HG03432 (cell line): ENCODE measurements at regions not wholly inside any gene's neighbourhood (a gene's known extent, or its start where the extent isn't known, plus 50 kb on each side); places are given as distances from the start of the nearest gene placed in this dataset.
"Not testable (repeated sequence)": the region's sequence is repeated elsewhere in the genome, so short reads cannot be mapped to it uniquely, and the experiment has no call there.

ENCODE experiments used
- ATAC-seq: cut with Tn5 transposase; IDR thresholded peaks from one replicate; pipeline ENCODE4 v1.9.1; 2021; ENCODE audit warnings: mild to moderate bottlenecking, moderate library complexity; ENCODE audit not compliant: unreplicated experiment

DNA sequence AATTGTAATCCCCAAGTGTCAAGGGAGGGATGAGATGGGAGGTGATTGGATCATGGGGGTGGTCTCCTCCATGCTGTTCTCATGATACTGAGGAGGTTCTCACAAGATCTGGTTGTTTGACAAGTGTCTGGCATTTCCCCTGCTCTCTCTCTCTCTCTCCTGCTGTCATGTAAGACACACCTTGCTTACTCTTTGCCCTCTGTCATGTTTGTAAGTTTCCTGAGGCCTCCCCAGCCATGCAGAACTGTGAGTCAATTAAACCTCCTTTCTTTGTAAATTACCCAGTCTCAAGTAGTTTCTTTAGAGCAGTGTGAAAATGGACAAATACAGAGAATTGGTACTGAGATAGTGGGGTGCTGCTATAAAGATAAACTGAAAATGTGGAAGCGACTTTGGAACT is 207.9 kb downstream of the HINT1 start:
- ATAC-seq: no peak

DNA sequence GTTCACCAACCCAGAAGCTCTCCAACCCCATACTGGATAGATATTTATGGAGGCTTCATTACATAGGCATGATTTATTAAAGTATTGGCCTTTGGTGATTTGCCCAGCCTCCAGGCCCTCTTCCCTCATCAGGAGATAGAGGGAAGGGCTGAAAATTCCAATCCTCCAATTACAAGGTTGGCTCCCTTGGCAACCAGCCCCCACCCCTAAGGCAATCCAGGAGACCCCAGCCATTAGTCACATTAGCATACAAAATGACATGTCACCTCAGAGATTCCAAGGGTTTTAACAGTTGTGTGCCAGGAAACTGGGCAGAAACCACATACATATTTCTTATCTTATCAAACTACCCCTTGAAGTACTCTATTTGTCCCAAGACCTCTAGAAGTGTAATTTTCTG is 210.0 kb downstream of the HINT1 start:
- no peak for ATAC-seq

DNA sequence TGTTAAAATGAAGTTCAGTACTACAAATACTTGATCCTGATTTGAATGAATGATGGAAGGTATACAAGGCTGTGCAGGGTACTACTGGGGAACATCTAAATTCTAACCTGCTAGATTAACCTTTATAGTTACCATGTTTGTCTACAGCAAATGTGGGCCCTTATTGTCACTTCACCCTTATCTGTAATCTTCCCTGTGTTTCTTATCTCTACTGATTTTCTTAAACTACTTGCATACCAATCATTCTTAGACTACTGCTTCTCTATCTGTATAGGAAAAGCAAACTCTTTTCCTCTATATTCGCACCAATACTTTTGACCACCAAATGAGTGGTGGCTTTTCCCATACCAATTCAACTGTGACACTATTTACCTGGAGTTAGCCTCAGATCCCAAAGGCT is 210.7 kb downstream of the HINT1 start:
- no peak for ATAC-seq

DNA sequence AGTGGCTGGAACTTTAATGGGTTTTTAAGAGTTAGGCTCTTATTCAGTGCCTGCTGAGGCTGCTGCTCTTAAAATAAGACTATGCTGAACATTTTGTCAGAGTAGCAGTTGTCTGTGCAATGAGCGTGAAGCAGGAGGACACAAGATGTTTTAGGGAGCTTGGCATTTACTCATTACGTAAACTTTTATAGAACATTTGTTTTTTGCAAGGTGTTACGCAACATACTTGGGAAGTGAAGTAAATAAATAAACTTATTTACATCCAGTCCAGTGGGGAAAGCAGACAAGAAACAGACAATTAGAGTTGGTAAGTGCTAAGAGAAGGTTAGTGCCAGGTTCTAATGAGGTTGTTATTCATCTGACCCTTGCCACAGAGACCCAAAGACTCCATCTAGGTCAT is 226.0 kb downstream of the HINT1 start:
- ATAC-seq: no peak

DNA sequence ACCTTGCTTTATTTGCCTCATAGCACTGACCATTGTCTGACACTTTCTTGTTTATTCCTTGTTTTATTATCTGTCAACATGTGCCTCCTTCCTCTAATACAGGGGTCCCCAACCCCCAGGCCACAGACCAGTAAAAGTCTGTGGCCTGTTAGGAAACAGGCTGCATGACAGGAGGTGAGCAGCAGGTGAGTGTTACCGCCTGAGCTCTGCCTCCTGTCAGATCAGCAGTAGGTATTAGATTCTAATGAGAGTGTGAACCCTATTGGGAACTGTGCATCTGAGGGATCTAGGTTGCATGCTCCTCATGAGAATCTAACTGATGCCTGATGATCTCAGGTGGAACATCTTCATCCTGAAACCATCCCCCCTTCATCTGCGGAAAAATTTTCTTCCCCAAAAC is 228.0 kb downstream of the HINT1 start:
- no peak for ATAC-seq

DNA sequence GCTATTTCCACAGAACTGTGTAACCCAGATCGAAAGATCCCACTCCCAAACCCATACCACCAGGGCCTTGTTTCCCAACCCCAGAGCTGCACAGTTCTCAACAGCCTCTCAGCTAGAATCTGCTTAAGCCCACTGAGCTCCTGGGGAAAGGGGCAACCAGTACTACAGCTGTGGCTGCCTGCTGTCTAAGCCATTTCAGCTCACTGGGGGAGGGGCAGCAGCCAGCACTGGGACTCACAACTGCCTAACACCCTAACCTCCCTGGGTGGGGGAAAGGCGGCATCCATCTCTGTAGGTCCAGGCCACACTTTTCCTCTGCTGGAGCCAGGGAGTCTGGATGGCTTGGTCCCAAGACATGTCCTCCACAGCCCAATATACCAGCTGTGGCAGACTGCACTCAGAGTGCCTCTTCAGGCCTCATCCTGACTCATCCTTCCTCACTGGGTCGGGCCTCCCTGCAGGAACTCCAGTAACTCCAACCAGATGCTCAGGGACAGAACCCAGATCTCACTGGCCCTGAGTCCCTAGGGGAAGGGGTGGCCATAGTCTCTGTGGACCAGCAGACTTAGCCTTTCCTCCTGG is 241.4 kb downstream of the HINT1 start:
- no peak for ATAC-seq

DNA sequence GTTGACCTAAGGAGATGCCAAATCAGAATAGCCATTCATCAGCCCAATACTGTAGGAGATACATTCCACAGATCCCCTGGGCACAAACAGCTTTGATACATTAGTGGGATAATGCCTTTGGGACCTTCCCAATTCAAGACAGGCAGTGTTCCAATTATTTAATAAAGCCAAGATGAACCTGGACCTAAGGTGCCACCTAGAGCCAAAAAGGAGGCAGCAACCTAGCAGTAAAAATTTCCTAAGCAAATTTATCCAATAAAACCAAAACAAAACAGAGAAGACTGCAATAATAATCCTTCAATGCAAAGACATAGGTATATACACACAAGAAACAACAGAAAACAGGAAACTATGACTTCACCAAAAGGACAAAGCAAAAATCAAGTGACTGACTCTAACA is 253.0 kb downstream of the HINT1 start:
- ATAC-seq: no peak

DNA sequence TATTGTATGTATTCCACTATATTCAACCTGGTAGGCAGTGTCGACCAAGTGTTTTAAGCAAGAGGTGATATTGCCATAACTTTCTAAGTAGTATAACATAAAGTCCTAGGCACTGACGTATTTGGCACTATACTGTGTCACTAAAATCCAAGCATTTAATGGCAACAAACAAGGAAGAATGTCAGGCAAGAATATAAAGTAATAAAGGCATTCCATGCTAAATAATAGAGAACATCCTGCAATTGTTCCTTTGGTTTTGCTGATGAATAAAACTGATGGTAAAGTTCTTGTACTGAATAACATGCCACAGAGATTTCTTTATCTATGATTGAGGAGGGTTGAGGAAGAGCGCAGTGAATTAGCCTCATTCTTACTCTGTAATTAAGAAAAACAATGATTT is 256.9 kb downstream of the HINT1 start:
- ATAC-seq: no peak

DNA sequence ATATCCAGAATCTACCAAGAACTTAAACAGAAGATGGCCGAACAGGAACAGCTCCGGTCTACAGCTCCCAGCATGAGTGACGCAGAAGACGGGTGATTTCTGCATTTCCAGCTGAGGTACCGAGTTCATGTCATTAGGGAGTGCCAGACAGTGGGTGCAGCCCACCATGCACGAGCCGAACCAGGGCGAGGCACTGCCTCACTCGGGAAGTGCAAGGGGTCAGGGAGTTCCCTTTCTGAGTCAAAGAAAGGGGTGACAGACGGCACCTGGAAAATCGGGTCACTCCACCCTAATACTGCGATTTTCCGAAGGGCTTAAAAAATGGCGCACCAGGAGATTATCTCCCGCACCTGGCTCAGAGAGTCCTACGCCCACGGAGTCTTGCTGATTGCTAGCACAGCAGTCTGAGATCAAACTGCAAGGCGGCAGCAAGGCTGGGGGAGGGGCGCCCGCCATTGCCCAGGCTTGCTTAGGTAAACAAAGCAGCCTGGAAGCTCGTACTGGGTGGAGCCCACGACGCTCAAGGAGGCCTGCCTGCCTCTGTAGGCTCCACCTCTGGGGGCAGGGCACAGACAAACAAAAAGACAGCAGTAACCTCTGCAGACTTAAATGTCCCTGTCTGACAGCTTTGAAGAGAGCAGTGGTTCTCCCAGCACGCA is 267.4 kb downstream of the HINT1 start:
- ATAC-seq: not testable (repeated sequence)

DNA sequence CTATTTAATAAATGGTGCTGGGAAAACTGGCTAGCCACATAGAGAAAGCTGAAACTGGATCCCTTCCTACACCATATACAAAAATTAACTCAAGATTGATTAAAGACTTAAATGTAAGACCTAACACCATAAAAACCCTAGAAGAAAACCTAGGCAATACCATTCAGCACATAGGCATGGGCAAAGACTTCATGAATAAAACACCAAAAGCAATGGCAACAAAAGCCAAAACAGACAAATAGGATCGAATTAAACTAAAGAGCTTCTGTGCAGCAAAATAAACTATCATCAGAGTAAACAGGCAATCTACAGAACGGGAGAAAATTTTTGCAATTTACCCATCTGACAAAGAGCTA is 267.9 kb downstream of the HINT1 start:
- ATAC-seq: not testable (repeated sequence)

DNA sequence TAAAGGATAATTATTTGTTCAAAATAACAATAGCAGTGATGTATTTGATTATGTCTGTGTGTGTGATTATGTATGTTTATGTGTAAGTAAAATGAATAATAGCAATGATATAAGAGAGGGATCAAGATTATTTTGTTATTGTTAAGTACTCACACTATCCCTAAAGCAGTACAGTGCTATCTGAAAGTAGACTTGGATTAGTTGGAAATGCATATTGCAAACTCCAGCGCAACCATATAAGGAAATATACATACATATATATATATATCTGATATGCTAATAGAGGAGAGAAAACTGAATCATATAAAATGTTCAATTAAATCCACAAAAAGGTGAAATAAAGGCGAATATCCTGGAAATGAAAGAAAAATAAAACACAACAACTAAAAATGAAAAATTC is 268.4 kb downstream of the HINT1 start:
- no peak for ATAC-seq

DNA sequence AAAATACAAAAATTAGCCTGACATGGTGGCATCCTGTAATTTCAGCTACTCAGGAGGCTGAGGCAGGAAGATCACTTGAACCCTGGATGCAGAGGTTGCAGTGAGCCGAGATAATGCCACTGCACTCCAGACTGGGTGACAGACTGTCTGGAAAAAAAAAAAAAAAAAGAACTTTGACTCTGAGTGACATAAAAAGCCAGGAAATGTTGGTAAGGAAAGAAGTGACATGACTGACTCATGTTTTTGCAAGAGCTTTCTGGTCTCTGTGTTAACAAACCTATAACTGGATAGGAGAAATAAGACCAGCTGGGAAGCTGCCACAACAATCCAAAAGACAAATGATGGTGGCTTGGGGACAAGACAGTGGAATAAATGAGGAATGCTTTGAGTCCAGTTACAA is 272.1 kb downstream of the HINT1 start:
- no peak for ATAC-seq

DNA sequence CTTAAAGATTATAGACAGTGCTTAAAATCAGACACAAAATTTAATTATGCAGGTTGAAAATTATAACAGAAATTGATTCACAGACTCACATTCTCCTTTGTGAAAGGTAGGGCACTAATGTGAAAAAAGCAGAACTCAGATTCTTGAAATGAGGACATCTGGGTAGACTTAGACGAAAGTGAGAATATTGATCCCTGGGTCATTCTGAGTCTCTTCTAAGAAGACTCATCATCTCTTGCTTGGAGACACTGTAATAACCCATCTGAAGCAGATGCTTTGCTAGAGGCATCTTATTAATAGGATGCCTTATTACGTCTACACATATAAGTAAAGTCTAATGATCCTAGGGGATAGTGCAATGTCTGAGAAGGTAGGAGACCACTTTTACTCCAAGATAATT is 274.4 kb downstream of the HINT1 start:
- ATAC-seq: no peak

DNA sequence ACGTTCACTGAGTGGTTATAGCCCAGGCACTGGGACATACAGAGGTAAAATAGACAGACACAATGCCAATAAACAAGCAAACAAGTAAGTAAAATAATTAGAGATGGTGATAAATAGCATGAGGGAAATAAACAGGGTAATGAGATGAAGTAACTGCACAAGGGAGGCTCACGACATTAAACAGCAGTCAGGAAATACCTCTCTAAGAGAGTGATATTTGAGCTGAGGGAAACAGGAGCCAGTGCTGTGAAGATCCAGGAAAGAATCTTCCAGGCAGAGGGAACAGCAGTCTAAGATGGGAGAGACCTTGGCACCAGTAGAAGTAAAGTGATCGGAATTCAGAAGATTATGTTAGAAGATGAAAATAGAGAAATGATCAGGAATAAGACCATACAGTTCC is 279.4 kb downstream of the HINT1 start:
- no peak for ATAC-seq

DNA sequence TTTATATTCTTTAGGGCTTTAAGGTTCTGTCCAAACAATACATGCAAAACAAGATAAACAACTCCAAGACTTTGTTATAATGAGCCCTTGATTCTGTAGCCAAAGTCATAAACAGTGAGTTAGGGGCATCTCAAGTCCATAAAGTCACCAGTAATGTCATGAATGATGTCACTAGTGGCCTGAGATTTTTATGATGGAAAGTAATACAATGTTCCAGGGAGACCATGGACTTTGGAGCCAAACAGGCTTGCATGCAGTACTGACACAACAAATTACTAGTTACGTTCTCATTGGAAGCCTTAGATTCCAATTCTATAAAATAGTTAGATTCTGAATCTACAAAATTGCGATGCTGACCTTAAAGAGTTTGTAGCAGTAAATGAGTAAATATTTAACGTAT is 280.0 kb downstream of the HINT1 start:
- ATAC-seq: no peak

DNA sequence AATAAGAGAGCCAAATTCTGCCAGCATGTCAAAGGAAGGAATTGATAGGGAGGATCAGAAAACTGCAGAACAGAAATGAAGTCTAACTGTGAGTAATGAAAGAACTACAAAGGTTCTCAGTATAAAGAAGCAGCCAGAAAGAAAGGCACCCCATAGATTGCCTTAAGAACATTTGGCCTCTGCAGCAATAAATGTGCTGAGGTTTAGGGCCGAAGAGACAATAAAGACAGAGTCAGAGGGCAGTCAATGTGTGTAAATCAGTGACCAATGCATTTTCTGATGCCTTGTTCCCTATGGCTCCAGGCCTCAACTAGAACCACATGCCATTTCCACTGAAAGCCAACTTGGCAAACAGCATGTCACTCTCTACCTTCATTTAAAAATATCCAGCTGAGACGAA is 281.0 kb downstream of the HINT1 start:
- ATAC-seq: no peak

DNA sequence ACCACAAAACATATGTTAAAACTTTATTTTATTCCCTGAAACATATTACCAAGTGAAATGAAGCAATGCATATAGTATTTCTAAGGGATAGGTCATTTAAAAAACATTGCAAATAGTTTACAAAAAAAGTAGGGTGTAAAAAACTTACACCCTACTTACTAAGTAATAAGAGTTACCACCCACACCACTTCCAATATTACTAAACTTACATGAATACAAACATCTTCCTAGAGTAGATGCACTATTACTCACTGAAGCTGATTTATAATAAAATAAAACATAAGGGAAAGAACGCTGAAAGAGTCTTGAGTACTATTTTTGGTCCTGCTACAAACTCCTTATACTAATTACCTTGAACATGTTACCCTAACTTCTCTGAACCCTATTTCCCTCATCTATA is 289.4 kb downstream of the HINT1 start:
- ATAC-seq: no peak

DNA sequence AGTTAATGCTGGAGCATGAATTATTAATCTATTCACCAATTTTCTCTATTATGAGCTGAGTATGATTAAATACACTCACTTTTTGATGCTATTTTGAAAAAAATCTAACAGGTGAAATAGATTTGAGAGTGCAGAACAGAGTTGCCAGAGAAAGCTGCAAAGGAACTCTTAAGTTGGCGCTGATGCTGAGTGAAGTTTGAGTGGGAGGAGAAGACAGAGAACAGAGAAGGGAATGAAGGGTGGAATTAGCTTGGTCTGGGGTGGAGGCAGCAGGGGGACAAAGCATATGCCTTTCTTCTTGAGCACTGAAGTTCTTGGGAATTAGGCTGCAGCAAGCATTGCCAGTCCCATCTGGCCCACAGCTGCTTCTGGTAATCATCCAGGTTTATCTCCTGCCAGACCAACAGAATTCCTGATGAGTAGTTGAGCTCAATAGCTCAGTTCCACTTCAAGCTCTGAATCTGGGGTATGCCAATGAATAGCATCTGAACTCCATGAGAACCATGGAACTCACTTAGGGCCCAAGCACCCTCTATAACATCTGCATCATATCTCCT is 290.1 kb downstream of the HINT1 start:
- no peak for ATAC-seq

DNA sequence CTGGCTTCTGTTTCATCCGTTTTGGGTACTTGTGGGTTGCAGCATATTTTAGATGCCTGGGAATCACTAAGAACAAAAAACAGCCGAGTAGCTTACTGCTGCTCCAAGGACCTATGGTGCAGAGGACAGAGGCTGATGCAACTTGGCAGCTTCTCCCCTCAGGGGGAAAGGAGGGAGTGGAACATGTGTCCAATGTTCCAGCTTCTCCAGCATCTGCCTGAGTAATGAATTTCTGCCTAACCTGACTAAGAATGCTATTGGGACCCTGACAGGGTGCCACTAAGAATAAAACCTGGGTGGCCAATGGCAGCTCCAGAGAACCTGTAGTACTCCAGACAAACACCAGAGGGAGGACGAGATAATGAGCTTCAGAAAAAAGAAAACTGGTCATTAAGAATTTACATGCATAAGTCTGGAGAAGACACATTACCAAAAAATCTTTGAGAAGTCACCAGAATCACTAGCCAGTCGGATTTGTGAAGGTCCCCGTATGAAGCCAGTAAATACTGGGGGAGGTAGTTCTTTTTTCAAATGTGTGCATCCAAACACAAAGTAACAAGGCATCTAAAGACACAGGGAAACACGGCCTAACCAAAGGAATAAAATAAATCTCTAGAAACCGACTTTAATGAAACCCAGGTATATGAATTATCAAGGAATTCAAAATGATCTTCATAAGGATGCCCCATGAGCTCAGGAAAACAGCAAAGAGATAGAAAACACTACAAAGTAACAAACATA is 293.5 kb downstream of the HINT1 start:
- ATAC-seq: peak; percentile 87

DNA sequence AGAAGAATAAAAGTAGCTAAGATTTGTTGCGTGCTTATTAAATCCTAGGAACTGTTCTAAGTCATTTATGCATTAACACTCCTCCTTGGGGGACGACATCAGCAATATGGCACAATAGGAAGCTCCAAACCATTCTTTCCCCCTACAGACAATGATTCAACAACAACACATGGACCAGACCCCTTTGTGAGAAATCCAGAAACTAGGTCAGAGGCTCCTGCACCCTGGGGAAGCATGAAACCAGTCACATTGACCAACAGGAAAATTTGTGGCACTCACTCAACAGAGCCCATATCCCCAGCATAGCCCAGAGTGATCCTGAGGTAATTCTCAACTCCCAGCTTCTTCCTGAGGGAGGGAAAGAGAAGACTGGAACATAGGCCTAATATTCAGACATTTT is 294.4 kb downstream of the HINT1 start:
- no peak for ATAC-seq

DNA sequence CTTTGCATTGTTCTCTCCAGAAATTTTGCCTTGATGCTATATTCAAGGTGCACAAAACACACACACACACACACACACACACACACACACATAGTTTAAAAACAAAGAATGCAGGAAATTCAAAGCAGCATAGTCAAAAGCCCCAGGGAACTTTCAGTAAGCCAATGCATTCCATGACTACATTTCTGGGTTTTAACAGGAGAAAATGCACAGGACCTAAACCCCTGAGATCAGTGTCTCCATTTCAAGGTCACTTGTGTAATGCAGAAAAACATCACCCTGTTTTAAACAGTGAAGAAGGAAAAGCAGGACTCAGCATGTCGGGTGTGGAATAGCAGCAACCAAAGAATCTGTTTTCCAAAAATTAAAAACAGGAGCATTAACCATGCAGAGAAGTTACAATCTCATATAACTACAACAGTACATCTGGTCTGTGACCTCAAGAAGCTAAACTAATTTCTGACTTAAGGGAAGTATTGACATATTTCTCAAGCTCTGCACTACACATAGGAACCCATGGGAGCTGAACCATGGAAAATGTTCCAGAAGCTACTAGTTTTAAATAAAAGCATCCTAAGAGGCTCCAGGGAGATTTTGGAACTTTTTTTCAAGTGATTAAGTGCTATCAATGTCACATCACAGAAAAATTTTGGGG is 296.7 kb downstream of the HINT1 start:
- no peak for ATAC-seq
